NCI-H2196 (cell line): ENCODE measurements at regions not wholly inside any gene's neighbourhood (a gene's known extent, or its start where the extent isn't known, plus 50 kb on each side); places are given as distances from the start of the nearest gene placed in this dataset.
"Not testable (repeated sequence)": the region's sequence is repeated elsewhere in the genome, so short reads cannot be mapped to it uniquely, and the experiment has no call there.

ENCODE experiments used
- DNase-seq: peaks from one replicate; lab custom pipeline; 2025; ENCODE audit not compliant: unreplicated experiment; lab: John Stamatoyannopoulos, UW

DNA sequence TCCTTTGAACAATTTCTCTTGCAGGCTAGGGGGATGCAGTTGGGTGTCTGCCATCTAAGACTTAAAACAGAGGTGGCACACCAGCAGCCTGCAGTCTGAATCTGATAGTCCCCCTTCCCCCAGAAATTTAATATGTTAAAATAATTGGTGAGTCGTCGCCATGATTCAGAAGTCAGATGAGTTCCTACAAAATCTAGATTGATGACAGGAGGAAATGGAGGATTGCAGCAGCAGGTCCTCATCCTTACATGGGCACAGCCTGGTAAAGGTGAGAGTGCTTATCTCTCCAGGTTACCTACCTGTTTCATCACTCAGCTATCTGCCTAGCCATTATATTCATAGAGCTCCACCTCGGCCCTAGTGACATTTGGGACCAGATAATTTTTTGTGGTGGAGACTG is 112.3 kb downstream of the PCSK1 start:
- no peak for DNase-seq

DNA sequence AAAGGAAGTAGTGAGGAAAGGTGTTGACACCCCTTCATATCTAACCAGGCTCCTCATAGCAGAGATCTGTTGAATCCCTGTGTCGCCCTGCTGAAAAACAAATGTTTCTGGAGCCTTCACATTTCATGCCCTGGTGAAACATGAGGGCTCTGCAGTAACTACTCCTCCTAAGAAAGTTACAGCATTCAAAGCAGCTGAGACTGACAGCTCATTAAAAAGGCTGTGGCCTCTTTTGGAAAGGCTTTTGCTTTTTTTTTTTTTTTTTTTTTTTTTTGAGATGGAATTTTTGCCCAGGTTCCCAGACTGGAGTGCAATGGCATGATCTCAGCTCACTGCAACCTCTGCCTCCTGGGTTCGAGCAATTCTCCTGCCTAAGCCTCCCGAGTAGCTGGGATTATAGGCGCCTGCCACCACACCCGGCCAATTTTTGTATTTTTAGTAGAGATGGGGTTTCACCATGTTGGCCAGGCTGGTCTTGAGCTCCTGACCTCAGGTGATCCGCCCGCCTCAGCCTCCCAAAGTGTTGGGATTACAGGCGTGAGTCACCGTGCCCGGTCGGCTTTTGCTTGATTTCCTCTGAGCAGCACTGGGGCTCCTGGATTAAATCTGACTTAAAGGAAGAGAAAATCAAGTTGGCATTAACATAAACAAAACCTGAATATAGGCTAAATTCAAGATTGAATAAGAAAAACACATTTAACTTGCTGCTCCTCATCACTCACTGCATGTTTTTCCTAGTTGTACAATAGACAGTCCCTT is 112.9 kb downstream of the PCSK1 start:
- not testable (repeated sequence) for DNase-seq

DNA sequence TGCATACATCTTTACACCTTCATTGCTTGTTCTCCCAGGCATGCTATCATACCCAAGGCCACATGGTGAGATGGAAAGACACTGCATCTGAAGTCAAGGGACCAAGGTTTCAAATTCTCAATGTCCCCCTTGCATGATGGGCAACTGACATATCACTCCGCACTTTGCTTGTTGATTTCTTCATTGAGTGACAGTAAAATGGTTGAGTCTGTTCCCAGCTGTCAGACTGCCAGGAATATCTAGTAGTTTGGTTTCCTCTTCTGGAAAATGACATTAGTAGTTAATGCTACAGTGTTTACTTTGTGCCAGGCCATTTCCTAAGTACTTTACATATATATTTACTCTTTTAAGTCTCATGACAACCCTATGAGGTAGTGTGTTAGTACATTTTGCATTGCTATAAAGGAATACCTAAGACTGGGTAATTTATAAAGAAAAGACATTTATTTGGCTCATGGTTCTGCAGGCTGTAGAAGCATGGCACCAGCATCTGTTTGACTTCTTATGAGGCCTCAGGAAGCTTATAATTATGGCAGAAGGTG is 114.4 kb downstream of the PCSK1 start:
- no peak for DNase-seq

- no peak for DNase-seq
These were observed 115.1 kb downstream of the PCSK1 start for GRCh38 chr5:96317945-96318344.

DNA sequence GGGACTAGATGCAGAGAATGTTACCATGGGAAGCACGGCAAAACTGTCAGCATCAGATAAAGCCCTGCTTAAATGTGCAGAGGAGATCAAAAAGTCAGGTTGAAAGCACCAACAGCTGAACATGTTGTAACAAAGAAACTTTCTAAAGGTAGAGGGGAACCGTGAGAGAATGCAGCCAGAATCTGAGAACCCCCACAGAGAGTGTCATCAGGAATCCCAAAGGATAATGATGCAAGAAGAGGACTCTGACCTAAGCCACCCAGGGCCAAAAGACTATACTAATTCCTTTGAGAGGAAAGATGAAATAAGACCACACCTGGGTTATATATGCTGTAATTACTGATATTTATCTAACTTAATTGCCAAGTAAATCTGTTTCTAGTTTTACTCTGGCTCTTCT is 116.6 kb downstream of the PCSK1 start:
- no peak for DNase-seq

- DNase-seq: no peak
These were observed 117.0 kb downstream of the PCSK1 start for GRCh38 chr5:96316017-96316416.

DNA sequence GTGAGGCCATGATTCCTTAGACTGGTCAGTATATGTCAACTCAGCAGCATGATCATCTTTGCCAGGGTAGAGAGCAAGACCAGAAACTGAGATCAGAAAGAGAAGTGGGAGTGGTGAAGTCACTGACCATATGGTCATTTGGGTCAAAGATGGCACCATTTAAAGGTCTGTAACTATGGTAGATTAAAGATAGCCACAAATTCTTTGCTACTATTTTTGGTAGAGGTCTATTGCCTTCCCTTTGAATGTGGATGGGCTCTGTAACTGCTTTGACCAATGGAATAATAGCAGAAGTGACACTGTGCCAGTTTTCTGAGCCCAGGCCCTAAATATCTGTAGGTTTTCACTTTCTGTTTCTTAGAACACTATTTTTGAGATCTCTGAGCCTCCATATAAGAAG is 117.6 kb downstream of the PCSK1 start:
- DNase-seq: no peak

- no peak for DNase-seq
These were observed 120.7 kb downstream of the PCSK1 start for GRCh38 chr5:96312383-96312782.

GRCh38 chr5:96307047-96307446 is 126.0 kb downstream of the PCSK1 start:
- DNase-seq: not testable (repeated sequence)

DNA sequence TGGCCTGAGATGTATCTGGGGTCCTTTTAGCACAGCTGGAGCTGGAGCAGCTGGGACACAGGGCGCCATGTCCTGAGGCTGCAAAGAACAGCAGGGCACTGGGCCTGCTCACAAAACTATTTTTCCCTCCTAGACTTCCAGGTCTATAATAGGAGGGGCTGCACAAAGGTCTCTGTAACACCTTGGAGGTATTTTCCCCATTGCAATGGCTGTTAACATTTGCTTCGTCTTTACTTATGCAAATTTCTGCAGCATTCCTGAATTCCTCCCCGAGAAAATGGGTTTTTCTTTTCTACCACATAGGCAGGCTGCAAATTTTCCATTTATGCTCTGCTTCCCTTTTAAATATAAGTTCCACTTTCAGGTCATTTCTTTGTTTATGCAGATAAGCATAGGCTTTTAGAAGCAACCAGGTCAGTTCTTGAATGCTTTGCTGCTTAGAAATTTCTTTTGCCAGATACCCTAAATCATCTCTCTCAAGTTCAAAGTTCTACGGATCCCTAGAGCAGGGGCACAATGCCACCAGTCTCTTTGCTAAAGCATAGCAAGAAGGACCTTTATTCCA is 130.8 kb downstream of the PCSK1 start:
- DNase-seq: no peak

DNA sequence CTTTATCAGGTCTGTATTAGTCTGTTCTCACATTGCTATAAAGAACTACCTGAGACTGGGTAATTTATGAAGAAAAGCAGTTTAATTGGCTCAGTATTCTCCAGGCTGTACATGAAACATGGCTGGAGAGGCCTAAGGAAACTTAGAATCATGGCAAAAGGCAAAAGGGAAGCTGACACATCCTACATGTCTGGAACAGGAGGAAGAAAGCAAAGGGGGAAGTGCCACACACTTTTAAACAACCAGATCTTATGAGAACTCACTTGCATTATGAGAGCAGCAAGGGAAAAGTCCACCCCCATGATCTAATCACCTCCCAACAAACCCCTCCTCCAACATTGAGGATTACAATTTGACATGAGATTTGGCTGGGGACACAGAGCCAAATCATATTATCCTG is 132.1 kb downstream of the PCSK1 start:
- no peak for DNase-seq

- no peak for DNase-seq
These were observed 135.2 kb downstream of the PCSK1 start for GRCh38 chr5:96297867-96298266.

- no peak for DNase-seq
These were observed 135.8 kb downstream of the PCSK1 start for GRCh38 chr5:96297290-96297689.

DNA sequence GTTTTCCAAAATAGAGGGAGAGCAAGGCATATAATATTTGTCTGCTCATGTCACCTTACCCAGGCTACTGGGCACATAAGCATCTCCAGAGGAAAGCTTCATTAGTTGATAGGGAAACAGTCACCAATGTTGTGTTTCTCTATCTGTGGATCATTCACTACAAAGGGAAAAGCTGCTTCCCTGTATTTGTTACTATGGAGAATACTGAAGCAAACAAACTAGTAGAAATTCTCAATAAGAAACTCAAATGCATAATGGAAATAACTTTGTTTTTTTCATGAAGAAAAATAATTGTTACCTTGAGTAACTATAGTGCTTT is 138.2 kb downstream of the PCSK1 start:
- no peak for DNase-seq

- no peak for DNase-seq
These were observed 138.8 kb downstream of the PCSK1 start for GRCh38 chr5:96293966-96294883.

DNA sequence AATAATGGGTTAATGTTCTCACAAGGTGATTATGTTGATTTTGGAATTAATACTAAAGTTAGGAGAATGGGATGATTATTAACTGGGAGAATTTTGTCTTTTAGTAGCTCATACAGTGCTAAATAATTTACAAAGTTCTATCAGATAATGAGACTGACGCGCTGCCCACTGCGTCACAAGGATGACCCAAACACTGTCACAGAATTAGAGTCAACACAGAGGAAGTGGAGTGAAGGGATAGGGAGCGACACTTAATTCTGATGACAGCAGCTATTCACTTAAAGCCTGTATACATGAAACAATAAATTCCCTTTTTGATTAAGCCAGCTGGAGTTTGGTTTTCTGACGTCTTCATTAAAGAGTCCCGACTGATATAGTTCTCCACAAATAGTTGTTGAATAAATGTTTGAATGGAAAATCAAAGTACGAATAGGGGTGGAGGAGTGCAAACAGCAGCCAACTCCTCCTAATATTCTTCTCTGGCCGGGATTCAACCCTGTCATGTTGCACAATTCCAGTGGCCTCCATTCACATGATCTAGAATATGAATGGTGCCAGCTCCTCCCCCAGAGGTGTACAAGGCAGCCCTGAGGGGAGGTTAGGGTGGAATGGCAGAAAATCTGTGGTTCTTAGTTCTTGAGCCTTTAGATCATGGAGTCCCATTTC is 140.3 kb downstream of the PCSK1 start:
- no peak for DNase-seq

GRCh38 chr5:96289287-96289686 is 143.8 kb downstream of the PCSK1 start:
- DNase-seq: not testable (repeated sequence)

DNA sequence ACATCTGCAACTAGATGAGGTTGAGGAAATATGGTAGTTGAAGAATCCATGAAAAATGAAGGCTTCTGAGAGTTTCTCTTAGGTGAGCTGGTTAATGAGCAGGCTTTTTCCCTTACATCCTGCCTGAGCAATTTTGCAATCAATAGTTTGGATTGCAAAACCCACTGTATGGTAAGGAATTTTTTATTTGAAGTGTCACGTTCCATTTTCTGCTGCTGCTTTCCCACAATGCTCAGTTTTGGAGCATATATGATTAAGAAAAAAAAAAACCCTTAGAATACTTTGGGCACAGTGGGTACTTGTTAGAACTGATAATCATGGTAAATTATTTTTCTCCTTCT is 144.2 kb downstream of the PCSK1 start:
- DNase-seq: no peak

GRCh38 chr5:96288166-96288844 is 144.7 kb downstream of the PCSK1 start:
- DNase-seq: no peak

- DNase-seq: no peak
These were observed 145.9 kb downstream of the PCSK1 start for GRCh38 chr5:96287136-96287535.

DNA sequence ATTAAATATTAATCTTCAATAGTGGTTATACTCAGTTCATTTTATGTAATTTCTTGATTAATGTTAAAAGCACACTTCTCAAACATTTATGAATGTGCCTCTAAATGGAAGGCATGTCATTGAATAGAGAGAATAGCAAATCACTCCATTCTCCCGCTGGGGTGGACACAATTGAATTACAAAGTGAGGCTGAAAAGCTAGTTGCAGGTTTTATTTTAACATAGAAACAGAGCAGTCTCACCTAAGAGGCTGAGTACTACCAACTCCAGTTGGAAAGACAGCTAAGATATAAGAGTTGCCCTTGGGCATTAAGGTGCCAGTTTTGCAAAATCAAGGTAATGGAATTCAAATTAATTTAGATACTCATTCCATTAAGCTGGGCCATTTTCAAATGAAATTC is 147.2 kb downstream of the PCSK1 start:
- DNase-seq: no peak
